ENCODE measurements at regions not wholly inside any gene's neighbourhood (a gene's known extent, or its start where the extent isn't known, plus 50 kb on each side); places are given as distances from the start of the nearest gene placed in this dataset.

DNA sequence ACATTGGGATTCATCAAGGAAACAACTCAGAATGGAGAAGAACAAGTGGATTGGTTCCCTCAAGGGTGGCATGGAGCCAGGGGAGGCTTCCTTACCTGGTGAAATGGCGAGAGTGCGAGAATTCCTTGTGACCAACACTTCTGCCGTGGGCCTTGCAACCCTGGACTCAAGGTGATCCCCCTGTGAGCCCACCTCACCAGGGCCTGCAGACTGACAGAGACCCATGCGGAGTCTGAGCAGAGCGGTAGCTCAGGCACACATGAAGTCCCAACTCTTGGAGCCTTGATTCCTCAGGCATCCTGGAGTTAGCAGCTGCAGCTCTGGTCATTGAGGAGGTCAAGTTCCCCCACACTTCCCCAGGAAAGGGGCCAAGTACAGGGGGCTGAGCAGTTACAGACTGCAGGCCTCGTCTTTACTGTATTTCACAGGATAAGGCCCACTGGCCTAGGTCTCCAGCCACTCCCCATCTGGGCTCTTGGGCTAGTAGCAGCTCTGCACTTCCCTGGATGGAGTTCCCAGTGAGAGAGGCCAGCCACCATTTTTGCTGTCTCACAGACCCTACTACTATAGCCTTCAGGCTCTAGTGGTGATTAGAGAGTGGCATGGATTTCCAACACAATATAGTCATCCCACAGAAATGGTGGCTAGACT lies 269.5 kb upstream of the DCBLD2 start:
- no peak for TF ChIP-seq POLR2AphosphoS5 (IDR thresholded peaks at IDR 0.05; ENCODE audit: low read depth, low read length)
- no peak for TF ChIP-seq TAF1 (IDR thresholded peaks at IDR 0.05; ENCODE audit: borderline replicate concordance, low read depth, low read length)

Measured in GM12892 (cell line).